Medulla oblongata (tissue), 1 donor: ENCODE measurements at regions not wholly inside any gene's neighbourhood (a gene's known extent, or its start where the extent isn't known, plus 50 kb on each side); places are given as distances from the start of the nearest gene placed in this dataset.
"Not testable (repeated sequence)": the region's sequence is repeated elsewhere in the genome, so short reads cannot be mapped to it uniquely, and the experiment has no call there.

Source experiments
- DNase-seq: peaks from one replicate; pipeline ENCODE4 v3.0.0-alpha.2; 2015; ENCODE audit errors: extremely low spot score

DNA sequence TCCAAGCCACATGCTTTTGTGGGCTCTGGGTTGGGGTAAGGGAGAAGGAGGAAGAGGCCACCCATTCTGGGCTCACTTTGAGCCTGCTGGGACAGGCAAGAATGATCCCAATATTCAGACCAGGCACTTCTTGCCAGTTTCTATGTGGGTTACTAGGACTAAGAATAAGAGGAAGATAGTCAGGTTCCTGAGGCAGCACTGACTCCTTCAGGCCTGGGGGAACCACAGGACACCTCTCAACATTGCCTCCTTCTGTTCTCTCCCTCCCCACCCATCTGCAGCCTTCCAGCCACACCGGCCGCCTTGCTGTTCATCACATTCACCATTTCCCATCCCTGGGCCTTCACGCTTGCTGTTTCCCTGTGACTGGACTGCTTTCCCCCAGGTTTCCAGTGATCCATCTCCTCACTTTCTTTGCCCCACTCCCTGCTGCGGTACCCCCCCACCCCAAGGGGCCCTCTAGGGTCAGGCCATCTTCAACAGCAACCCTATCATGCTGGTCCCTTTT lies 69.2 kb upstream of the SIRPA start:
- no peak for DNase-seq

DNA sequence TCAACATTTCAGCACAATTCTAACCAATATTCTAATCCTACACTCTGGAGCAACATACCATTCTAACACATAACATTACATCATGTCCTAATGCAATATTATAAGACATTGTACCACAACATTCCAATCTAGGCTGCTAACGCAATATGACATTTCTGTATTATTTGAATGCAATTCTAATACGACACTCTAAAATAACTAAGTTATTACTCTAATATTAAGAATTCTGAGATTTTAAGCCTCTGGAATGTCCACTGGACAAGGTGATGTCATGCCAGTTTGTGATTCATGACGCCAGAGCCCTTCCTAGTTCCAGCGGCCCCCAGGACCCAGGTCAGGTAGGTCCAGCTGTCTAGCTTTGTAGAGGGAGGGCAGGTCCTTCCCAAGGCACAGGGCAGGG lies 69.7 kb upstream of the SIRPA start:
- DNase-seq: no peak

DNA sequence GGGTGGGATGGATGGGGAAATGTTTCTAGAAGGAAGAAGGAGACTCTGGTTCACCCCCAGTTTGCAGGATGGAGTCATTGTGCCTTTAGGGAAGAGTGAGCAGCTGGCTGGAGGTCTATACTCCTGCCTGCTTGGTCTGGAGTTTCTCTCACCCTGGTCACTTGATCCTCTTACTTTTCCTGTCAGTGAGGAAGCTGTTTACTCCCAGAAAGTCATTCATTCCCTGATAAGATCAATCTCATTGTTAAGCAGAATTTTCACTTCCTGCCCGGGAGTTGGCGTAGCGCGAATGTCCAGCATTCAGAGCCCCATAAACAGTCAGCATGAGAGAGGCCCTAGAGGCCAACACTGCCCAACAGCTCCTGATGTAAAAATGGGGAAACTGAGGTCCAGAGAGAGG lies 70.4 kb upstream of the SIRPA start:
- no peak for DNase-seq

DNA sequence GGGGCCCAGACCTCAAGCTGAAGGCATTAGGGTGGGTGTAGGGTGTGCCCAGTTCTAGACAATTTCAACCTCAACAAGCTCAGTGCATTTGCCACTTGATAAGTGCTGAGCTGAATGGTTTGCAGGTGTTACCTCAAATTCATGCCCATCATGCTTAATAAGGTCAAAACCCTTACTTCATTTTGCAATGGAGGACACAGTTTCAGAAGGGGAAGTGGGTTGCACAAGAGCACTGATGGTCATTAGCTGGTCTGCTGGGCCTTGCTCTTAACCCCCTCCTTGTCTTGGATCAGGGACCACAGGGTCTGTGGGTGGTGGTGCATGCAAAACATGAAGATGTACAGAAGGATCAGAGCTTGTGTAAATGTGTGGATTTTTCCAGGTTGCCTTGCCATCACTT lies 71.0 kb upstream of the SIRPA start:
- DNase-seq: no peak

DNA sequence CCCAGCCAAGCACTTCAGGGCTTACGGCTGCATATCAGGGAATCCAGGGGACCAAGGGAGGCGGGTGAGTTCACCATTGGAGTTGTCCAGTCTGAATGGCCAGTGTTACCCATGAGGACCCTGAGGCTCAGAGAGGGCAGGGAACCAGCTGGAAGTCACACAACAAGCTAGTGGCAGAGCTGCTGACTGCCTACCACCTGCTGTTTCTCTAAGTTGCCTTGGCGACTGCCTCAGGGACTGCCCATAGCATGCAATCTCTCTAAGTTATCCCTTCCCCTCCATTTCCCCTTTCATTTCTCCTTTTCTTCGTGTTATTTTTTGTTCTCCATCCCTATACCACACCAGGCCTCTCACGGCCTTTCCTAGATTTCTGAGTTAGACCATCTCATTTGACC lies 71.8 kb upstream of the SIRPA start:
- no peak for DNase-seq

DNA sequence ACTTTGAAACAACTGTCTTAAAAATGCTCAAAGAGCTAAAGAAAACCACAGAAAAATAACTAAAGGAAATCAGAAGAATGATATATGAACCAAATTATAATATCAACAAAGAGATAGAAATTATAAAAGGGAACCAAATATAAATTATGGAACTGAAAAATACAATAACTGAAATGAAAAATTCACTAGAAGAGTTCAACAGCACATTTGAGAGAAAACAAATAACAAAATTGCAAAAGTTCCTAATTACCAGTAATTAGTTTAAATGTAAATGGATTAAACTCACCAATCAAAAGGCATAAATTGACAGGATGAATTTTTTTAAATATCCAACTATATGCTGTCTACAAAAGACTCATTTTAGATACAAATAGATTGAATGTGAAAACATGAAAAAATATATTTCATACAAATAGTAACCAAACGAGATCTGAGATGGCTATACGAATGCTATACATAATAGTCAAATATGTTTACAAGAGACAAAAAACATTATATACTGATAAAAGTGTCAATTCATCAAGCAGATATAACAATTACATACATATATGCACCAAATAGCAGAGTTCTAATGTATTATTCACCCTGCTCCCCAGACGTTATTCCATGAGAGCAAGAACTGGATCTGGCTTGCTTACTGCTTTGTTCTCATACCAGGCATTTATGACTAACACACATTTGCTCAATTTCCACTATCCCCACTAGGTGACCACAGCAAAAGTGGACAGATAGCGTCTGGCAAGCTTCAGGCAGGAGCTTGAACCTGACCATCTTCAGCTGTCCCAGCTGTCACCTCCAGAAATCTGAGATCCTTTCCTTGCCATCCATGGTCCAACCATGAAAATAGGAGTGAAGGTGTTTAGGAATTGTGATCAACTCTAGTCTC lies 72.4 kb upstream of the SIRPA start:
- DNase-seq: no peak

- DNase-seq: no peak
Observed at GRCh38 chr20:1820138-1821079, 74.8 kb upstream of the SIRPA start.

- peak; percentile 79 for DNase-seq
Observed at GRCh38 chr20:1819311-1820137, 75.7 kb upstream of the SIRPA start.

DNA sequence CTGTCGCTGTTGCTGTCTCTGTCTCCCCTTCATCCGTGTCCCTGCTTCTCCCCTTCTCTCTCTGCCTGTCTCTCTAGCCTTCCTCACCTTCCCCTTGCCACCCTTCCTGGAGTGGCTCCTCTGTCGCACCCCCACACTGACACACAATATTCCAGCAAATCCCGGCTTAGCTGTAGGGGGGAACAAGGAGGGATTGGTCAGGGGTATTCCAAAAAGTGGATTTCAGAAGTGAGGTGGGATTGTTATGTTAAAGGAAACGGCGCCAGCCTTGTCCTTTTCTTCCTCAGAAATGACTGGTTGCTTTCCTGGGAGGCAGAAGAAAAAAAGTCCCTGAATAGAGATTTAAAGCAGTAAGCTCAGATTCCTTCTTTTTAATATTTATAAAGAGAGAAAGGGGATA lies 76.3 kb upstream of the SIRPA start:
- DNase-seq: no peak

DNA sequence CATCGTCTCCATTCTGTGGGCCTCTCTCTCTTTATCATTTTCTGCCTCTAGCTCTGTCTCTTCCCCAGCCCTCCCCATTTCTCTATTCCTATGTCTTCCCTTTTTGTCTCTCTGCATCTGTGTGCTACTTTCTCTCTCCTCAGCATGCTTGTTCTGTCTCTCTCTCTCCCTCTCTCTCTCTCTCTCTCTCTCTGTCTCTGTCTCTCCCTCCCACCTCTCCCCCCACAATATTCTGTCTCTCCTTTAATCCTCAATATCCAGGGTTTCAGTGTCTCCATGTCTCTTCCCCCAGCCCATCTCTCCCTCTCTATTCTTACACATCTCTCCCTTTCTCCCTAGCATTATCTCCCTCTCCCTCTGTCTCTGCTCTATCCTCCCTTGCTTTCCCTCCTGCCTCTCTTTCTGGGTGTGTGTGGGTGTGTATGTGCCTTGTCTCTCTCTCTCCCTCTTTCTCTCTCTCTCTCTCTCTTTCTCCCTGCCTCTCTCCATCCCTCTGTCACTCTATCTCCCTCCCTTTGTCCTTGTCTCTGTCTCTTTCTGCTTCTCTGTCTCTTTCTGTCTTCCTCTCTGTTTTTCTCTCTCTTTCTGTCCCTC lies 76.9 kb upstream of the SIRPA start:
- DNase-seq: no peak

DNA sequence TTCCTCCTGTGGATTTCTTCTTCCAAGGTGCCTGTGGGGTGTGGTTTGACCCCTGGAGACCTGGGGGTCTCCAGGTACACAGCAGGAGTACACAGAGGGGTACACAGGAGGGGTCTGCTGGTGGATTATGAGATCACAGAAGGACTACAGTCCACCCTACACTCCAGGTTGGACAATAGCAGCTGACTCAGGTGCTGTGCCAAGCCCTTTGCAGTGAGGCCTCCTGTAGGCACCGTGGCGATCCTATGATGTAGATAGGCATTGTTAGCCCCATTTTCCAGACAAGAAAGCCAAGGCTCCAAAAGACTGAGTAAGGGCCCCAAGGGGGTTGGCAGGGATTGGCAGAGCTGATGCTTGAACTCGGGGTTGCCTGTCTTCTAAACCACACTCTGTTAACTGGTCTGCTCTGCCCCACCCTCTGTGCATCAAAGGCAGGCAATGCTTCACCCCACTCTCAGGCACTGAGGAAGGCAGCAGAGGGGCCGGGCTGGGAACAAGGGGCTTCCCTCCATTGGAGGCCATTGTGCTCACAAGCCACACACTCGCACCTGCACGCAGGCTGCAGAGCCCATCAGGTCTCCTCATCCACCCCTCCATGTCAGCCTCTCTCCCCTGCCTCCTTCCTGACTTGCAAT lies 77.5 kb upstream of the SIRPA start:
- no peak for DNase-seq

GRCh38 chr20:1816384-1817381 lies 78.5 kb upstream of the SIRPA start:
- peak; percentile 80 for DNase-seq

DNA sequence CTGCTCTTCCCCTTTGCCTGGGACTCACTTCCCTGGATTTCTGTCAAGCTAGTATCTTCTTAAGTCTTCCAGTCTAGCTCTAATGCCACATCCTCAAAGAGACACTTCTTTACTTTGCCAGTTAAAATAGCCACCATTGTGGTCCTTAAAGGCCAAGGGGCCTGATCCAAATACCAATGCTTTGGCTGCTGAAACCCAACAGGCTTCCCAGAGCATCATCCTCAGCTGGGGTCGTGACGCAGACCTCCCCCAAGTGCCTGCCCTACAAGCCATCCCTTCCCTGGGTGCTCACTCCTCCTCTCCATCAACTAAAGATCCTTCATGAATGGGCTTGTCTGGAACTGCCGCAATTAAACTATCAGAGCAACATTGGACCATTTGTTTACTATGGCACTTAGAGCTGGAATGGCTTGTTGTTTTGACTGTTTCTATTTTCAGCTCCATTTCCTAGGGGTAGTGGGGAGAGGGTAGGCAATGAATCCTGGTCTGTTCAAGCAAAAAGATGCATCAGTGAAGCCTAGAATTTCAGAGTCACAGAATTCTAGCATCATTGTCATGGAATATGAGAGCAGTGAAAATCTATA lies 79.6 kb upstream of the SIRPA start:
- peak; percentile 86 for DNase-seq

- not testable (repeated sequence) for DNase-seq
Observed at GRCh38 chr20:1814861-1815260, 80.3 kb upstream of the SIRPA start.

- DNase-seq: no peak
Observed at GRCh38 chr20:1813674-1814635, 81.3 kb upstream of the SIRPA start.

- DNase-seq: peak; percentile 12
Observed at GRCh38 chr20:1813101-1813529, 82.1 kb upstream of the SIRPA start.

GRCh38 chr20:1811621-1812498 lies 83.3 kb upstream of the SIRPA start:
- peak; percentile 80 for DNase-seq
